Endodermal cell (in vitro differentiated cells): ENCODE measurements at regions not wholly inside any gene's neighbourhood (a gene's known extent, or its start where the extent isn't known, plus 50 kb on each side); places are given as distances from the start of the nearest gene placed in this dataset.
"Not testable (repeated sequence)": the region's sequence is repeated elsewhere in the genome, so short reads cannot be mapped to it uniquely, and the experiment has no call there.

ENCODE experiments used
- DNase-seq: peaks from one replicate; pipeline ENCODE4 v3.0.0-alpha.2; 2017
- H3K27ac ChIP-seq: 2 replicates; pipeline ENCODE4 v1.5.1; 2013; ENCODE audit warnings: mild to moderate bottlenecking, low read depth, low read length, moderate library complexity
- H3K27me3 ChIP-seq: 2 replicates; pipeline ENCODE4 v1.6.1; 2013; ENCODE audit warnings: mild to moderate bottlenecking, low read length, moderate library complexity; ENCODE audit not compliant: insufficient read depth, control insufficient read depth, poor library complexity, severe bottlenecking
- H3K36me3 ChIP-seq: 2 replicates; pipeline ENCODE4 v1.7.0; 2013; ENCODE audit warnings: mild to moderate bottlenecking, low read length, moderate library complexity; ENCODE audit not compliant: control insufficient read depth, insufficient read depth
- H3K4me1 ChIP-seq: one replicate; pipeline ENCODE4 v1.7.0; 2013; ENCODE audit warnings: low read length; ENCODE audit not compliant: control insufficient read depth, insufficient read depth
- H3K4me3 ChIP-seq: 2 replicates; pipeline ENCODE4 v1.5.1; 2013; ENCODE audit warnings: mild to moderate bottlenecking, low read length, moderate library complexity
- H3K9ac ChIP-seq: 2 replicates; pipeline ENCODE4 v1.6.1; 2013; ENCODE audit warnings: mild to moderate bottlenecking, low read length, moderate library complexity; ENCODE audit not compliant: poor library complexity, severe bottlenecking; ENCODE audit errors: extremely low read depth
- H3K9me3 ChIP-seq: 2 replicates; pipeline ENCODE4 v1.6.1; 2013; ENCODE audit warnings: mild to moderate bottlenecking, low read length, moderate library complexity; ENCODE audit not compliant: control insufficient read depth
- H3K27ac Mint-ChIP-seq: 2 replicates; pipeline ENCODE4 v1.8.0; 2020; ENCODE audit warnings: mixed read lengths
- H3K27me3 Mint-ChIP-seq: 2 replicates; pipeline ENCODE4 v1.8.0; 2021; ENCODE audit warnings: mild to moderate bottlenecking, mixed read lengths; ENCODE audit not compliant: insufficient read depth
- H3K36me3 Mint-ChIP-seq: 2 replicates; pipeline ENCODE4 v1.8.0; 2020; ENCODE audit warnings: low read depth, mixed read lengths
- H3K4me1 Mint-ChIP-seq: 2 replicates; pipeline ENCODE4 v1.8.0; 2020; ENCODE audit warnings: mixed read lengths
- H3K4me3 Mint-ChIP-seq: 2 replicates; pipeline ENCODE4 v1.8.0; 2020; ENCODE audit warnings: mild to moderate bottlenecking, moderate library complexity, mixed read lengths
- H3K9me3 Mint-ChIP-seq: 2 replicates; pipeline ENCODE4 v1.8.0; 2020; ENCODE audit warnings: mild to moderate bottlenecking, mixed read lengths
- CTCF ChIP-seq: fragments of 200-600 bp; sonication (generic); conservative IDR thresholded peaks from 2 replicates; pipeline ENCODE4 v1.5.0; 2021; ENCODE audit warnings: antibody characterized with exemption, mild to moderate bottlenecking
- WGBS, 2 experiments: methylation state at CpG; one replicate each; pipeline versions ENCODE4 v1.1.5 to v1.1.7; 2013; ENCODE audit warnings: missing lambda C conversion rate in 2 of 2, mixed read lengths in 1 of 2; ENCODE audit not compliant: insufficient coverage in 1 of 2, insufficient read length in 1 of 2; 5-methylcytosine and 5-hydroxymethylcytosine counted together

GRCh38 chr4:132218406-132218805 is 930.7 kb upstream of the PCDH10 start:
- Mint-ChIP-seq H3K4me3 (no peak overlapping the region), H3K4me1 (no peaks in the 10 kb centered on the region), H3K9me3 (peaks cover 4% of the 10 kb centered on the region), H3K36me3 (no peaks in the 10 kb centered on the region), H3K27me3 (no peaks in the 10 kb centered on the region), H3K27ac (no peak overlapping the region)
- 100% methylated on average over 1 of the region's 1 CpG; no CpG with 5 or more reads in 1 of the 2 experiments for WGBS, 2 experiments
- no peak for DNase-seq
- Histone ChIP-seq H3K27ac (no peak overlapping the region), H3K4me3 (no peak overlapping the region), H3K4me1 (no peaks in the 10 kb centered on the region), H3K27me3 (no peaks in the 10 kb centered on the region), H3K36me3 (no peaks in the 10 kb centered on the region), H3K9ac (no peak overlapping the region), H3K9me3 (no peaks in the 10 kb centered on the region)
- no peak for TF ChIP-seq CTCF

- Histone ChIP-seq H3K9me3 (peaks cover 25% of the 10 kb centered on the region), H3K36me3 (no peaks in the 10 kb centered on the region), H3K9ac (no peak overlapping the region), H3K4me1 (no peaks in the 10 kb centered on the region), H3K4me3 (no peak overlapping the region), H3K27ac (no peak overlapping the region), H3K27me3 (no peaks in the 10 kb centered on the region)
- DNase-seq = no peak
- TF ChIP-seq CTCF = no peak
- Mint-ChIP-seq H3K9me3 (peaks cover 36% of the 10 kb centered on the region), H3K4me1 (no peaks in the 10 kb centered on the region), H3K27ac (no peak overlapping the region), H3K27me3 (no peaks in the 10 kb centered on the region), H3K4me3 (no peak overlapping the region), H3K36me3 (no peaks in the 10 kb centered on the region)
- WGBS, 2 experiments = 95 to 97% methylated on average over 7 to 9 of the region's 9 CpGs
These were observed 921.8 kb upstream of the PCDH10 start for GRCh38 chr4:132227151-132227856.

GRCh38 chr4:132227857-132228165 is 921.3 kb upstream of the PCDH10 start:
- not testable (repeated sequence) for H3K4me3 Mint-ChIP-seq, H3K27ac ChIP-seq, H3K27ac Mint-ChIP-seq, H3K4me3 ChIP-seq, H3K9ac ChIP-seq, H3K27me3 ChIP-seq, H3K36me3 ChIP-seq, H3K4me1 ChIP-seq, H3K27me3 Mint-ChIP-seq, H3K4me1 Mint-ChIP-seq, H3K36me3 Mint-ChIP-seq
- 33 to 41% methylated on average over 5 to 11 of the region's 11 CpGs for WGBS, 2 experiments
- H3K9me3 ChIP-seq = peaks cover 25% of the 10 kb centered on the region
- peaks cover 36% of the 10 kb centered on the region for H3K9me3 Mint-ChIP-seq
- DNase-seq = peak; percentile 93
- TF ChIP-seq CTCF = peak; percentile 91
